HL-60 (cell line): ENCODE measurements at regions not wholly inside any gene's neighbourhood (a gene's known extent, or its start where the extent isn't known, plus 50 kb on each side); places are given as distances from the start of the nearest gene placed in this dataset.
A peak's percentile ranks its signal among the peaks of the same experiment; 100 is the strongest.

Experiments
- DNase-seq, 2 experiments: peaks; one replicate each; pipeline ENCODE4 v3.0.0-alpha.2; 2010 to 2020; ENCODE audit warnings: low read depth in 1 of 2, low spot score in 1 of 2
- H3K27ac ChIP-seq: fragments of 250-450 bp; sonication (Bioruptor Pico); replicated peaks from 2 replicates; pipeline ENCODE4 v1.5.1; 2020; ENCODE audit warnings: mild to moderate bottlenecking, moderate library complexity
- H3K27me3 ChIP-seq: fragments of 250-450 bp; sonication (Bioruptor Pico); 2 replicates; pipeline ENCODE4 v1.5.1; 2021; ENCODE audit warnings: mild to moderate bottlenecking, moderate library complexity; ENCODE audit not compliant: insufficient read depth, poor library complexity, severe bottlenecking
- H3K4me3 ChIP-seq: replicated peaks from 2 replicates; pipeline ENCODE4 v1.5.1; 2011; ENCODE audit warnings: mild to moderate bottlenecking, control low read depth, low read length; ENCODE audit not compliant: insufficient read depth
- GABPA ChIP-seq: IDR thresholded peaks from 2 replicates; pipeline ENCODE4 v1.6.1; 2012; ENCODE audit warnings: low read depth
- POLR2AphosphoS5 ChIP-seq: IDR thresholded peaks from 2 replicates; pipeline ENCODE4 v1.6.1; 2012; ENCODE audit warnings: low read depth
- SPI1 ChIP-seq: IDR thresholded peaks from 2 replicates; pipeline ENCODE4 v1.6.1; 2012; ENCODE audit warnings: low read depth, mild to moderate bottlenecking, borderline replicate concordance
- TF ChIP-seq, protein P1 (sequence below): IDR thresholded peaks from 2 replicates; pipeline ENCODE4 v1.6.1; 2012; ENCODE audit warnings: low read depth; ENCODE audit not compliant: insufficient replicate concordance
- TF ChIP-seq, protein P2 (sequence below): IDR thresholded peaks from one replicate; pipeline ENCODE4 v1.5.1; 2011; ENCODE audit warnings: low read length, control low read depth, inconsistent platforms; ENCODE audit not compliant: insufficient read depth

- no peak for DNase-seq
These were observed 256.7 kb downstream of the HAUS1 start for GRCh38 chr18:46360866-46361265.

GRCh38 chr18:46362533-46362932 is 258.3 kb downstream of the HAUS1 start:
- Histone ChIP-seq H3K27me3 (no peaks in the 10 kb centered on the region), H3K27ac (no peak overlapping the region), H3K4me3 (no peak overlapping the region)
- no peak for DNase-seq
- TF ChIP-seq SPI1 (peak; percentile 23; the same call in 1 of the 2 replicates), GABPA (no peak), POLR2AphosphoS5 (no peak)
- TF ChIP-seq, protein P1, sequence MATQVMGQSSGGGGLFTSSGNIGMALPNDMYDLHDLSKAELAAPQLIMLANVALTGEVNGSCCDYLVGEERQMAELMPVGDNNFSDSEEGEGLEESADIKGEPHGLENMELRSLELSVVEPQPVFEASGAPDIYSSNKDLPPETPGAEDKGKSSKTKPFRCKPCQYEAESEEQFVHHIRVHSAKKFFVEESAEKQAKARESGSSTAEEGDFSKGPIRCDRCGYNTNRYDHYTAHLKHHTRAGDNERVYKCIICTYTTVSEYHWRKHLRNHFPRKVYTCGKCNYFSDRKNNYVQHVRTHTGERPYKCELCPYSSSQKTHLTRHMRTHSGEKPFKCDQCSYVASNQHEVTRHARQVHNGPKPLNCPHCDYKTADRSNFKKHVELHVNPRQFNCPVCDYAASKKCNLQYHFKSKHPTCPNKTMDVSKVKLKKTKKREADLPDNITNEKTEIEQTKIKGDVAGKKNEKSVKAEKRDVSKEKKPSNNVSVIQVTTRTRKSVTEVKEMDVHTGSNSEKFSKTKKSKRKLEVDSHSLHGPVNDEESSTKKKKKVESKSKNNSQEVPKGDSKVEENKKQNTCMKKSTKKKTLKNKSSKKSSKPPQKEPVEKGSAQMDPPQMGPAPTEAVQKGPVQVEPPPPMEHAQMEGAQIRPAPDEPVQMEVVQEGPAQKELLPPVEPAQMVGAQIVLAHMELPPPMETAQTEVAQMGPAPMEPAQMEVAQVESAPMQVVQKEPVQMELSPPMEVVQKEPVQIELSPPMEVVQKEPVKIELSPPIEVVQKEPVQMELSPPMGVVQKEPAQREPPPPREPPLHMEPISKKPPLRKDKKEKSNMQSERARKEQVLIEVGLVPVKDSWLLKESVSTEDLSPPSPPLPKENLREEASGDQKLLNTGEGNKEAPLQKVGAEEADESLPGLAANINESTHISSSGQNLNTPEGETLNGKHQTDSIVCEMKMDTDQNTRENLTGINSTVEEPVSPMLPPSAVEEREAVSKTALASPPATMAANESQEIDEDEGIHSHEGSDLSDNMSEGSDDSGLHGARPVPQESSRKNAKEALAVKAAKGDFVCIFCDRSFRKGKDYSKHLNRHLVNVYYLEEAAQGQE: no peak
- TF ChIP-seq, protein P2, sequence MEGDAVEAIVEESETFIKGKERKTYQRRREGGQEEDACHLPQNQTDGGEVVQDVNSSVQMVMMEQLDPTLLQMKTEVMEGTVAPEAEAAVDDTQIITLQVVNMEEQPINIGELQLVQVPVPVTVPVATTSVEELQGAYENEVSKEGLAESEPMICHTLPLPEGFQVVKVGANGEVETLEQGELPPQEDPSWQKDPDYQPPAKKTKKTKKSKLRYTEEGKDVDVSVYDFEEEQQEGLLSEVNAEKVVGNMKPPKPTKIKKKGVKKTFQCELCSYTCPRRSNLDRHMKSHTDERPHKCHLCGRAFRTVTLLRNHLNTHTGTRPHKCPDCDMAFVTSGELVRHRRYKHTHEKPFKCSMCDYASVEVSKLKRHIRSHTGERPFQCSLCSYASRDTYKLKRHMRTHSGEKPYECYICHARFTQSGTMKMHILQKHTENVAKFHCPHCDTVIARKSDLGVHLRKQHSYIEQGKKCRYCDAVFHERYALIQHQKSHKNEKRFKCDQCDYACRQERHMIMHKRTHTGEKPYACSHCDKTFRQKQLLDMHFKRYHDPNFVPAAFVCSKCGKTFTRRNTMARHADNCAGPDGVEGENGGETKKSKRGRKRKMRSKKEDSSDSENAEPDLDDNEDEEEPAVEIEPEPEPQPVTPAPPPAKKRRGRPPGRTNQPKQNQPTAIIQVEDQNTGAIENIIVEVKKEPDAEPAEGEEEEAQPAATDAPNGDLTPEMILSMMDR: no peak

More at GRCh38 chr18:46360866-46361265, 256.7 kb downstream of the HAUS1 start:
- no peak for TF ChIP-seq POLR2AphosphoS5
- TF ChIP-seq, protein P1: no peak
- no peak for TF ChIP-seq GABPA
- TF ChIP-seq, protein P2: no peak
- no peak for TF ChIP-seq SPI1
- Histone ChIP-seq H3K4me3 (no peak overlapping the region), H3K27ac (no peak overlapping the region), H3K27me3 (no peaks in the 10 kb centered on the region)

GRCh38 chr18:46364048-46364447 is 259.9 kb downstream of the HAUS1 start:
- no peak for DNase-seq
- H3K4me3 ChIP-seq: no peak overlapping the region
- no peak overlapping the region for H3K27ac ChIP-seq
- H3K27me3 ChIP-seq: no peaks in the 10 kb centered on the region
- TF ChIP-seq SPI1 (no peak), GABPA (no peak), POLR2AphosphoS5 (no peak)
- TF ChIP-seq, protein P1: no peak
- TF ChIP-seq, protein P2: no peak
